Endodermal cell (in vitro differentiated cells): ENCODE measurements at regions not wholly inside any gene's neighbourhood (a gene's known extent, or its start where the extent isn't known, plus 50 kb on each side); places are given as distances from the start of the nearest gene placed in this dataset.

Source experiments
- DNase-seq: peaks from one replicate; pipeline ENCODE4 v3.0.0-alpha.2; 2017
- H3K27ac ChIP-seq: 2 replicates; pipeline ENCODE4 v1.5.1; 2013; ENCODE audit warnings: mild to moderate bottlenecking, low read depth, low read length, moderate library complexity
- H3K27me3 ChIP-seq: 2 replicates; pipeline ENCODE4 v1.6.1; 2013; ENCODE audit warnings: mild to moderate bottlenecking, low read length, moderate library complexity; ENCODE audit not compliant: insufficient read depth, control insufficient read depth, poor library complexity, severe bottlenecking
- H3K36me3 ChIP-seq: 2 replicates; pipeline ENCODE4 v1.7.0; 2013; ENCODE audit warnings: mild to moderate bottlenecking, low read length, moderate library complexity; ENCODE audit not compliant: control insufficient read depth, insufficient read depth
- H3K4me1 ChIP-seq: one replicate; pipeline ENCODE4 v1.7.0; 2013; ENCODE audit warnings: low read length; ENCODE audit not compliant: control insufficient read depth, insufficient read depth
- H3K4me3 ChIP-seq: 2 replicates; pipeline ENCODE4 v1.5.1; 2013; ENCODE audit warnings: mild to moderate bottlenecking, low read length, moderate library complexity
- H3K9ac ChIP-seq: 2 replicates; pipeline ENCODE4 v1.6.1; 2013; ENCODE audit warnings: mild to moderate bottlenecking, low read length, moderate library complexity; ENCODE audit not compliant: poor library complexity, severe bottlenecking; ENCODE audit errors: extremely low read depth
- H3K9me3 ChIP-seq: 2 replicates; pipeline ENCODE4 v1.6.1; 2013; ENCODE audit warnings: mild to moderate bottlenecking, low read length, moderate library complexity; ENCODE audit not compliant: control insufficient read depth
- H3K27ac Mint-ChIP-seq: 2 replicates; pipeline ENCODE4 v1.8.0; 2020; ENCODE audit warnings: mixed read lengths
- H3K27me3 Mint-ChIP-seq: 2 replicates; pipeline ENCODE4 v1.8.0; 2021; ENCODE audit warnings: mild to moderate bottlenecking, mixed read lengths; ENCODE audit not compliant: insufficient read depth
- H3K36me3 Mint-ChIP-seq: 2 replicates; pipeline ENCODE4 v1.8.0; 2020; ENCODE audit warnings: low read depth, mixed read lengths
- H3K4me1 Mint-ChIP-seq: 2 replicates; pipeline ENCODE4 v1.8.0; 2020; ENCODE audit warnings: mixed read lengths
- H3K4me3 Mint-ChIP-seq: 2 replicates; pipeline ENCODE4 v1.8.0; 2020; ENCODE audit warnings: mild to moderate bottlenecking, moderate library complexity, mixed read lengths
- H3K9me3 Mint-ChIP-seq: 2 replicates; pipeline ENCODE4 v1.8.0; 2020; ENCODE audit warnings: mild to moderate bottlenecking, mixed read lengths
- CTCF ChIP-seq: fragments of 200-600 bp; sonication (generic); conservative IDR thresholded peaks from 2 replicates; pipeline ENCODE4 v1.5.0; 2021; ENCODE audit warnings: antibody characterized with exemption, mild to moderate bottlenecking
- WGBS, 2 experiments: methylation state at CpG; one replicate each; pipeline versions ENCODE4 v1.1.5 to v1.1.7; 2013; ENCODE audit warnings: missing lambda C conversion rate in 2 of 2, mixed read lengths in 1 of 2; ENCODE audit not compliant: insufficient coverage in 1 of 2, insufficient read length in 1 of 2; 5-methylcytosine and 5-hydroxymethylcytosine counted together

- peaks cover 1% of the 10 kb centered on the region for H3K27me3 Mint-ChIP-seq
- H3K27ac ChIP-seq = no peak overlapping the region
- no peaks in the 10 kb centered on the region for H3K4me1 ChIP-seq
- no peaks in the 10 kb centered on the region for H3K9me3 ChIP-seq
- no peak overlapping the region for H3K27ac Mint-ChIP-seq
- H3K27me3 ChIP-seq = no peaks in the 10 kb centered on the region
- H3K4me3 Mint-ChIP-seq = no peak overlapping the region
- H3K9ac ChIP-seq = no peak overlapping the region
- no peaks in the 10 kb centered on the region for H3K36me3 Mint-ChIP-seq
- H3K36me3 ChIP-seq = no peaks in the 10 kb centered on the region
- H3K4me1 Mint-ChIP-seq = no peaks in the 10 kb centered on the region
- TF ChIP-seq CTCF = no peak
- no peak overlapping the region for H3K4me3 ChIP-seq
- 83 to 92% methylated on average over 5 to 7 of the region's 7 CpGs for WGBS, 2 experiments
- no peaks in the 10 kb centered on the region for H3K9me3 Mint-ChIP-seq
- DNase-seq = no peak
Observed at GRCh38 chr12:65529771-65530435, 251.4 kb downstream of the MSRB3 start.

DNA sequence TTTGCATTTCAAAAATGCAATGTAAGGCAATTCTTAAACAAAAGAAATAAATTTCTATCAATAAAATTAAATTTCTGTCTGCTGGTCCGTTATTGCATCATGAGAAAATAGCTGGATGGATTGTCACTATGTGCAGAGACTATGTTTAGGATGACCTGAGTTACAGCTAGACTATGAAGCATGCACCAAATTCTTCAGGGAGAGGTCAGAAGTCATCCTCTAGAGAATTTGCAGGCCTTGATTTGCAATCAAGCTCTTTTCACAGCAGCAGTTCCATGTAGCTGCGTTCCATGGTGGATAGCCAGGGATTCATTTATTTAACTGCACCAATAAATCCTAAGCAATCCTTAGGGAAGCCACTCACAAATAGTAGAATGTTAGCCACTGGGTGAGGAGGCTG is 253.7 kb downstream of the MSRB3 start:
- no peak for TF ChIP-seq CTCF
- H3K4me1 ChIP-seq = no peaks in the 10 kb centered on the region
- H3K9me3 ChIP-seq = no peaks in the 10 kb centered on the region
- H3K9ac ChIP-seq = no peak overlapping the region
- H3K36me3 ChIP-seq = no peaks in the 10 kb centered on the region
- Mint-ChIP-seq H3K4me1 (no peaks in the 10 kb centered on the region), H3K9me3 (no peaks in the 10 kb centered on the region), H3K4me3 (no peak overlapping the region), H3K27ac (no peak overlapping the region), H3K36me3 (no peaks in the 10 kb centered on the region), H3K27me3 (no peaks in the 10 kb centered on the region)
- H3K4me3 ChIP-seq = no peak overlapping the region
- 89 to 92% methylated on average over 2 of the region's 2 CpGs for WGBS, 2 experiments
- DNase-seq = no peak
- H3K27me3 ChIP-seq = no peaks in the 10 kb centered on the region
- peak overlapping the region; percentile 16 for H3K27ac ChIP-seq

DNA sequence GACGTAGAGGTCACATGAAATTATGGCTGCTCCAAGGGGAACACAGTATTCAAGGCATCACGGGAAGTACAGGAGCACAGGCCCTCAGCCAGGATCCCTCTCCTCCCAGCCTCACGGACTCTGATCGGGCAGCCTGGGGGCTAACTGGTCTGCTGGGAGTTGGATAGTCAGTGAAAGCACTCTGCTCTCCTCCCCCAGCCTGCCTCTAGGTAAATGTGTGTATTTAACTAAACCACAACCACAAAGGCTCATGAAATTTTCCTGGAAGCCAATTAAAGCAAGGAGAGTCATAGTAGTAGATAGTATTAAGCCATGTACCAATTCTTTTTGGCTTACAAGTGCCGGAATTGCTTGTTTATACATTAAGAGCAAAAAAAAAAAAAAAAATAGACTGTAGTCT is 254.3 kb downstream of the MSRB3 start:
- H3K27me3 ChIP-seq = no peaks in the 10 kb centered on the region
- H3K4me3 ChIP-seq = no peak overlapping the region
- WGBS, 2 experiments = 87% methylated on average over 4 of the region's 5 CpGs; no CpG with 5 or more reads in 1 of the 2 experiments
- no peaks in the 10 kb centered on the region for H3K36me3 Mint-ChIP-seq
- no peak for TF ChIP-seq CTCF
- H3K36me3 ChIP-seq = no peaks in the 10 kb centered on the region
- no peaks in the 10 kb centered on the region for H3K9me3 Mint-ChIP-seq
- H3K27ac Mint-ChIP-seq = no peak overlapping the region
- H3K27me3 Mint-ChIP-seq = no peaks in the 10 kb centered on the region
- H3K9me3 ChIP-seq = no peaks in the 10 kb centered on the region
- H3K4me1 Mint-ChIP-seq = no peaks in the 10 kb centered on the region
- DNase-seq = no peak
- H3K4me3 Mint-ChIP-seq = no peak overlapping the region
- no peaks in the 10 kb centered on the region for H3K4me1 ChIP-seq
- peak overlapping the region; percentile 16 for H3K27ac ChIP-seq
- no peak overlapping the region for H3K9ac ChIP-seq
